GM23248 (cell line): ENCODE measurements at regions not wholly inside any gene's neighbourhood (a gene's known extent, or its start where the extent isn't known, plus 50 kb on each side); places are given as distances from the start of the nearest gene placed in this dataset.

Source experiments
- EZH2 ChIP-seq: fragments of 200-600 bp; sonication (generic); IDR thresholded peaks from 2 replicates; pipeline ENCODE4 v1.6.1; 2018; ENCODE audit warnings: antibody characterized with exemption, mild to moderate bottlenecking; ENCODE audit not compliant: insufficient read depth, poor library complexity, severe bottlenecking
- EZH2phosphoT487 ChIP-seq: fragments of 200-600 bp; sonication (generic); IDR thresholded peaks from 2 replicates; pipeline ENCODE4 v1.6.1; 2018; ENCODE audit warnings: antibody characterized with exemption, moderate library complexity, mild to moderate bottlenecking, low read depth; ENCODE audit not compliant: insufficient read depth

- TF ChIP-seq EZH2 (no peak), EZH2phosphoT487 (no peak)
Measured at GRCh38 chr2:136255648-136256461, 137.9 kb upstream of the CXCR4 start.
